SU-DHL-6 (cell line): ENCODE measurements at regions not wholly inside any gene's neighbourhood (a gene's known extent, or its start where the extent isn't known, plus 50 kb on each side); places are given as distances from the start of the nearest gene placed in this dataset.

ENCODE experiments used
- H2AFZ ChIP-seq: fragments of 200-600 bp; sonication (generic); 2 replicates; pipeline ENCODE4 v1.6.1; 2014; ENCODE audit warnings: low read depth, mild to moderate bottlenecking, moderate library complexity, mixed read lengths, antibody characterized with exemption, low read length; ENCODE audit not compliant: severe bottlenecking
- H3F3A ChIP-seq: fragments of 200-600 bp; shearing (Covaris generic); 2 replicates; pipeline ENCODE4 v1.6.0; 2016; ENCODE audit warnings: antibody characterized with exemption, mild to moderate bottlenecking; ENCODE audit not compliant: insufficient read depth
- H3K27ac ChIP-seq: fragments of 200-600 bp; sonication (generic); 2 replicates; pipeline ENCODE4 v1.5.1; 2016; ENCODE audit warnings: low read depth, mild to moderate bottlenecking, low read length, moderate library complexity, mixed read lengths
- H3K27me3 ChIP-seq: fragments of 200-600 bp; sonication (generic), shearing (Covaris generic); 2 replicates; pipeline ENCODE4 v1.6.0; 2014; ENCODE audit warnings: mild to moderate bottlenecking, low read length
- H3K36me3 ChIP-seq: fragments of 200-600 bp; sonication (generic); 2 replicates; pipeline ENCODE4 v1.6.1; 2014; ENCODE audit warnings: mild to moderate bottlenecking, low read length, mixed read lengths
- H3K4me2 ChIP-seq: fragments of 300-600, 200-600 bp; shearing (Covaris generic), sonication (generic); 2 replicates; pipeline ENCODE4 v1.6.0; 2014; ENCODE audit warnings: low read length, low read depth, mild to moderate bottlenecking; ENCODE audit not compliant: poor library complexity, severe bottlenecking
- H3K4me3 ChIP-seq: fragments of 200-600 bp; sonication (generic); 2 replicates; pipeline ENCODE4 v1.5.1; 2014; ENCODE audit warnings: antibody characterized with exemption, low read length, mild to moderate bottlenecking, mixed read lengths; ENCODE audit not compliant: insufficient read depth, poor library complexity, severe bottlenecking
- H3K79me2 ChIP-seq: fragments of 200-600 bp; sonication (generic); 2 replicates; pipeline ENCODE4 v1.6.1; 2014; ENCODE audit warnings: mild to moderate bottlenecking, low read length, moderate library complexity; ENCODE audit not compliant: insufficient read depth
- H3K9ac ChIP-seq: fragments of 200-600 bp; sonication (generic); 2 replicates; pipeline ENCODE4 v1.7.0; 2014; ENCODE audit warnings: mild to moderate bottlenecking, low read length
- H3K9me2 ChIP-seq: fragments of 200-600 bp; sonication (generic); replicated peaks from 2 replicates; pipeline ENCODE4 v1.6.1; 2014; ENCODE audit warnings: low read length; ENCODE audit not compliant: insufficient read depth
- H3K9me3 ChIP-seq: fragments of 200-600 bp; sonication (generic); 2 replicates; pipeline ENCODE4 v1.6.1; 2014; ENCODE audit warnings: low read length, mixed read lengths; ENCODE audit not compliant: insufficient read depth
- H4K20me1 ChIP-seq: fragments of 200-600 bp; sonication (generic); 2 replicates; pipeline ENCODE4 v1.6.1; 2014; ENCODE audit warnings: low read depth, mild to moderate bottlenecking, antibody characterized with exemption, low read length, moderate library complexity, mixed read lengths
- EZH2phosphoT487 ChIP-seq: fragments of 200-600 bp; sonication (generic), shearing (Covaris generic); conservative IDR thresholded peaks from 2 replicates; pipeline ENCODE4 v1.6.1; 2018; ENCODE audit warnings: mild to moderate bottlenecking, antibody characterized with exemption, low read length, moderate library complexity, mixed read lengths
- TF ChIP-seq, protein P1 (sequence below): fragments of 200-600 bp; sonication (generic); IDR thresholded peaks from one replicate; pipeline ENCODE4 v1.5.1; 2017; ENCODE audit warnings: antibody characterized with exemption, mild to moderate bottlenecking, low read length, moderate library complexity; ENCODE audit not compliant: insufficient read depth, poor library complexity, severe bottlenecking

DNA sequence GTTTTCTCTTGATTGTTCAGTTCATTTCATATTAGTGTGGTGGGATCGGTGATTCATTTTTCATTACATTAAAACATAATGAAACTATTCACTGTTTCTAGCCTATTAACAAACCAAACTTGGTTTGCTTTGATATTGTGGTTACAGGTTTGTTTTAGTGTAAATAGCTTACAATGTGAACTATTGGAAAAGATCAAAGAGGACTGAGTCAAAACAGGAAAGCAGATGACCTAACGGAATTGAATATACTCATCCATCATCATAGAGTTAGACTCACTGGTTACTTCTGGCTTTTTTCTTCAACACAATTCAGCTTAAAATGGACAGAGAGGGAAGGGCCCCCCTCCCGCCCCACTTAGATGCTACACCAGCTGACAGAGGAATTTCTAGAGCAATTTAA, 616.2 kb upstream of the AADAT start:
- no peaks in the 10 kb centered on the region for H3K9me3 ChIP-seq
- H3K9me2 ChIP-seq, result no peaks in the 10 kb centered on the region
- no peak overlapping the region for H3K9ac ChIP-seq
- H3K27ac ChIP-seq, result no peak overlapping the region
- no peaks in the 10 kb centered on the region for H4K20me1 ChIP-seq
- no peak overlapping the region for H3K4me2 ChIP-seq
- no peaks in the 10 kb centered on the region for H3F3A ChIP-seq
- no peaks in the 10 kb centered on the region for H3K36me3 ChIP-seq
- no peaks in the 10 kb centered on the region for H3K27me3 ChIP-seq
- no peaks in the 10 kb centered on the region for H3K79me2 ChIP-seq
- H2AFZ ChIP-seq, result no peak overlapping the region
- TF ChIP-seq, protein P1, sequence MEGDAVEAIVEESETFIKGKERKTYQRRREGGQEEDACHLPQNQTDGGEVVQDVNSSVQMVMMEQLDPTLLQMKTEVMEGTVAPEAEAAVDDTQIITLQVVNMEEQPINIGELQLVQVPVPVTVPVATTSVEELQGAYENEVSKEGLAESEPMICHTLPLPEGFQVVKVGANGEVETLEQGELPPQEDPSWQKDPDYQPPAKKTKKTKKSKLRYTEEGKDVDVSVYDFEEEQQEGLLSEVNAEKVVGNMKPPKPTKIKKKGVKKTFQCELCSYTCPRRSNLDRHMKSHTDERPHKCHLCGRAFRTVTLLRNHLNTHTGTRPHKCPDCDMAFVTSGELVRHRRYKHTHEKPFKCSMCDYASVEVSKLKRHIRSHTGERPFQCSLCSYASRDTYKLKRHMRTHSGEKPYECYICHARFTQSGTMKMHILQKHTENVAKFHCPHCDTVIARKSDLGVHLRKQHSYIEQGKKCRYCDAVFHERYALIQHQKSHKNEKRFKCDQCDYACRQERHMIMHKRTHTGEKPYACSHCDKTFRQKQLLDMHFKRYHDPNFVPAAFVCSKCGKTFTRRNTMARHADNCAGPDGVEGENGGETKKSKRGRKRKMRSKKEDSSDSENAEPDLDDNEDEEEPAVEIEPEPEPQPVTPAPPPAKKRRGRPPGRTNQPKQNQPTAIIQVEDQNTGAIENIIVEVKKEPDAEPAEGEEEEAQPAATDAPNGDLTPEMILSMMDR, result no peak
- no peak for TF ChIP-seq EZH2phosphoT487
- H3K4me3 ChIP-seq, result no peak overlapping the region

DNA sequence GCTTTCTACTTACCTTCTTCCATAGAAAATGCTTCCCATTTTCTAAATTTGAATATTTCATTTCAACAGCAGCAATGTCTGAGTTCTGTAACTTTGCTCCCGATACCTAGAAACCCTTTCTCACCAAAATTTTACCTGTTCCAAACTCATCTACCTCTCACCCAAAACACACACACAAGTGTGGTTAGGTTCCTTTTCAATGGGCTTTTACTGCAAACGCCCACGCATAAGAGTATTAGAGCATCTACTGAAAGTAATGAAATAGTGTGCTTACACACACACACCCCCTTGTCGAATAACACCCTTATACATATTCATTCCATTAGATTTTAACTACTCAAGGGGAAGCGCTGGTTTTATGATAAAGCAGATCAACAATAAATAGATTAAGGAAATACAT, 610.3 kb upstream of the AADAT start:
- H3K36me3 ChIP-seq, result no peaks in the 10 kb centered on the region
- no peaks in the 10 kb centered on the region for H3F3A ChIP-seq
- H3K4me2 ChIP-seq, result no peak overlapping the region
- no peaks in the 10 kb centered on the region for H3K9me2 ChIP-seq
- H3K9ac ChIP-seq, result no peak overlapping the region
- TF ChIP-seq, protein P1, result no peak
- no peak for TF ChIP-seq EZH2phosphoT487
- H3K27ac ChIP-seq, result no peak overlapping the region
- H3K9me3 ChIP-seq, result no peaks in the 10 kb centered on the region
- no peaks in the 10 kb centered on the region for H3K27me3 ChIP-seq
- no peaks in the 10 kb centered on the region for H4K20me1 ChIP-seq
- H3K79me2 ChIP-seq, result no peaks in the 10 kb centered on the region
- no peak overlapping the region for H2AFZ ChIP-seq
- H3K4me3 ChIP-seq, result no peak overlapping the region

DNA sequence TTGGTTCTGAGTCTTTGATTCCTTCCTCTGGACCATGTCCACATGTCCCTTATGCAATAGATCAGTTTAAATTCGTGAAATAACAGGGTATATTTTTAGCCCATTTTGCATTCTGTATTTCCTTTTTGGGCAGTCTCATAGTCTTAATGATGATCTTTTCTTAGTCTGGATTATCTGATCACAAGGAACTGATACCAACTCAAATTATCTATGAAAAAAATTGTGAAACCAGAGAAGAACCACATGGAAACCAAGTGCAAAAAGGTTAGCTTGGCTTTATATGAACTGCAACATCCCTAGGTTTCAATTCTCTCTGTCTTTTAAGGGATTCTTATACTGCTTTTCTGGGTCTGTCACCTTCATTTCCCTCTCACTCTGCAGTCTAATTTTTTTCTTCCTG, 608.6 kb upstream of the AADAT start:
- no peak overlapping the region for H3K9ac ChIP-seq
- no peaks in the 10 kb centered on the region for H3K79me2 ChIP-seq
- H3K4me2 ChIP-seq, result no peak overlapping the region
- no peak overlapping the region for H3K4me3 ChIP-seq
- no peaks in the 10 kb centered on the region for H4K20me1 ChIP-seq
- no peaks in the 10 kb centered on the region for H3K9me3 ChIP-seq
- H3K9me2 ChIP-seq, result no peaks in the 10 kb centered on the region
- no peaks in the 10 kb centered on the region for H3F3A ChIP-seq
- H2AFZ ChIP-seq, result no peak overlapping the region
- H3K27me3 ChIP-seq, result no peaks in the 10 kb centered on the region
- no peak overlapping the region for H3K27ac ChIP-seq
- H3K36me3 ChIP-seq, result no peaks in the 10 kb centered on the region
- TF ChIP-seq EZH2phosphoT487, result no peak
- TF ChIP-seq, protein P1, result no peak

DNA sequence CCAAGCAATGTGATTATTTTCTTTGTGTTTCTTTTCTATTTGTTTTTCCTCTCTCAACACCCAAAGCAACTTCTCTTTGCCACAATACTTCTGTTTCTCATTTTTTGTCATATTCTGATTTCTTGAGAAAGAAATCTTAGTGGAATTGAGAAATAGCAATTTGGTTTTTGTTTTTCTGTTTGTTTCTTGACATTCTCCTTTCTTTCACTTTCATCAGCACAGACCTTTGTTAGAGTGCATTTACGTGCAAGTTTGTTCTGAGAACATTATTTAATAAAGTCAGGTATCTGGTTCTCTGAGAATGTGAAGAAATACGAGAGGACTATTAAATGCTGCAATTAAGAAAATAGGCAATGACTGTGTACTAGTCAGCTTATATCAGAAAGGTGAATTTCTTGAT, 608.1 kb upstream of the AADAT start:
- Histone ChIP-seq H2AFZ (no peak overlapping the region), H3K27ac (no peak overlapping the region)

More for the DNA sequence above, 608.1 kb upstream of the AADAT start:
- Histone ChIP-seq H3F3A (no peaks in the 10 kb centered on the region), H3K36me3 (no peaks in the 10 kb centered on the region), H3K9me2 (no peaks in the 10 kb centered on the region), H3K27me3 (no peaks in the 10 kb centered on the region), H4K20me1 (no peaks in the 10 kb centered on the region), H3K9ac (no peak overlapping the region), H3K79me2 (no peaks in the 10 kb centered on the region), H3K4me3 (no peak overlapping the region), H3K9me3 (no peaks in the 10 kb centered on the region), H3K4me2 (no peak overlapping the region)
- TF ChIP-seq, protein P1, result no peak
- TF ChIP-seq EZH2phosphoT487, result no peak
